ENCODE measurements at regions not wholly inside any gene's neighbourhood (a gene's known extent, or its start where the extent isn't known, plus 50 kb on each side); places are given as distances from the start of the nearest gene placed in this dataset.
"Not testable (repeated sequence)": the region's sequence is repeated elsewhere in the genome, so short reads cannot be mapped to it uniquely, and the experiment has no call there.

DNA sequence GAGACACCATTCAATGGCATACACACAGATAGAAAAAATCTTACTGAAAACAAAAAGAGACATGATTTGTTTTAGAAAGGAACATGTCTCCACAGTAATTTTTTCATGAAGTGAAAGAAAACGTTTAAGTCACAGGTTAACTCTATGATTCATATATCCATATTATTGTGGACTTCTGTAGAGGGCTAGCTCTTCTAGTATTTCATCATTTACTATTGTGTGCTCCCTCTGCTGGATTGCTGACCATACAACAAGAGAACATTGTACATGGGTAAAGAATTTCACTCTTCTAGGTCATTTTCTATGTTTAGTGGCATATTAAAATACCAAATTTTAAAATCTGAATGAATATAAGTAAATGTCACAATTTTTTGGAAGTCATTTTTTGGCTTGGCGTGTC is 91.8 kb upstream of the POU3F4 start:
- no peaks in the 10 kb centered on the region for H3K27me3 ChIP-seq (ENCODE audit: insufficient read depth, low read length)
- no peak for DNase-seq (ENCODE audit: insufficient read length, low spot score, missing footprints)
- no peaks in the 10 kb centered on the region for H3K9me3 ChIP-seq (ENCODE audit: low read depth, low read length)
- no peaks in the 10 kb centered on the region for H3K4me1 ChIP-seq (ENCODE audit: insufficient read depth, low read length)
- no peaks in the 10 kb centered on the region for H4K20me1 ChIP-seq (ENCODE audit: insufficient read depth, low read length)
- no peaks in the 10 kb centered on the region for H3K79me2 ChIP-seq (ENCODE audit: insufficient read depth, low read length)
- TF ChIP-seq, protein P1, sequence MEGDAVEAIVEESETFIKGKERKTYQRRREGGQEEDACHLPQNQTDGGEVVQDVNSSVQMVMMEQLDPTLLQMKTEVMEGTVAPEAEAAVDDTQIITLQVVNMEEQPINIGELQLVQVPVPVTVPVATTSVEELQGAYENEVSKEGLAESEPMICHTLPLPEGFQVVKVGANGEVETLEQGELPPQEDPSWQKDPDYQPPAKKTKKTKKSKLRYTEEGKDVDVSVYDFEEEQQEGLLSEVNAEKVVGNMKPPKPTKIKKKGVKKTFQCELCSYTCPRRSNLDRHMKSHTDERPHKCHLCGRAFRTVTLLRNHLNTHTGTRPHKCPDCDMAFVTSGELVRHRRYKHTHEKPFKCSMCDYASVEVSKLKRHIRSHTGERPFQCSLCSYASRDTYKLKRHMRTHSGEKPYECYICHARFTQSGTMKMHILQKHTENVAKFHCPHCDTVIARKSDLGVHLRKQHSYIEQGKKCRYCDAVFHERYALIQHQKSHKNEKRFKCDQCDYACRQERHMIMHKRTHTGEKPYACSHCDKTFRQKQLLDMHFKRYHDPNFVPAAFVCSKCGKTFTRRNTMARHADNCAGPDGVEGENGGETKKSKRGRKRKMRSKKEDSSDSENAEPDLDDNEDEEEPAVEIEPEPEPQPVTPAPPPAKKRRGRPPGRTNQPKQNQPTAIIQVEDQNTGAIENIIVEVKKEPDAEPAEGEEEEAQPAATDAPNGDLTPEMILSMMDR (IDR thresholded peaks at IDR 0.05; ENCODE audit: extremely low read depth, low read depth, low read length) = peak; percentile 18
- H3K4me3 ChIP-seq (ENCODE audit: insufficient read depth, low read length) = no peak overlapping the region
- no peak overlapping the region for H3K27ac ChIP-seq (ENCODE audit: low read depth, low read length)
- no peak overlapping the region for H2AFZ ChIP-seq (ENCODE audit: low read length)
- no peaks in the 10 kb centered on the region for H3K36me3 ChIP-seq (ENCODE audit: insufficient read depth, low read length)
- H3K4me2 ChIP-seq (ENCODE audit: insufficient read depth, low read length) = no peak overlapping the region

DNA sequence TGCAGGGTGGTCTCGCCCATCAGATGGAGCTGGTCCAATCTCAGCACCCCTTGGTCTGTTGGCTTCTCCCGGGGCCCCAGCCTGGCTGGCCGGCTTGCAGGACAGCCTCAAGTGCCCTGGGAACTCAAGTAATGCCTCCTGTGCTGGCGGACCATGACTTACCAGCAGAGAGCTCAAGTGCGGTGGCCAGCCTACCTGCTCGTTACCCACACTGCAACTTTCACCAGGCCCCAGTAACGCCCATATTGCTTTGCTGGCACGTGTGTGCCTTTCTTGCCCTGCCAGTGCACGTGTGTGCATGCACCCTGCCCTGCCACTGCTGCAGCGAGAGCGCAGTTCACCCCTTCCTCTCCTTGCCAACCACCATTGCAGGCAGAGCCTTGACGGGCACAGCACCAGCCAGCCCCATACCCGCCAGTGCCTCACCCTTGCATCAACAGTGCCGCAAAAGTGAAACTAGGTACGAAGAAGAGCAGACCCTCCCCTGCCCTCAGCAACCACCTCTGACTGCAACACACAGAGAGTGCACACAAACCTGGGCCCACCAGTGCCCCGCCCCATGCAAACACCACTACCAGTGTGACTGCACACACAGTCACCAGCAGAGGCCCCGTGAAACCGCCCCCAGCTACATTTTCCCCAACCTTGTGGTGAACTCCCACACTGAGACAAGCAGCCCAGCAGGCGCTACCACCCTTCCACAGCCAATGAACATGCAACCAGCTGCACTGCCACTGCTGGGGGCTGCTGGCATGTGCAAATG is 88.9 kb upstream of the POU3F4 start:
- Histone ChIP-seq H3K36me3 (ENCODE audit: insufficient read depth, low read length) (no peaks in the 10 kb centered on the region), H2AFZ (ENCODE audit: low read length) (no peak overlapping the region), H3K79me2 (ENCODE audit: insufficient read depth, low read length) (no peaks in the 10 kb centered on the region), H3K27me3 (ENCODE audit: insufficient read depth, low read length) (no peaks in the 10 kb centered on the region), H3K4me3 (ENCODE audit: insufficient read depth, low read length) (no peak overlapping the region), H4K20me1 (ENCODE audit: insufficient read depth, low read length) (no peaks in the 10 kb centered on the region), H3K4me2 (ENCODE audit: insufficient read depth, low read length) (no peak overlapping the region), H3K27ac (ENCODE audit: low read depth, low read length) (no peak overlapping the region), H3K4me1 (ENCODE audit: insufficient read depth, low read length) (no peaks in the 10 kb centered on the region), H3K9me3 (ENCODE audit: low read depth, low read length) (no peaks in the 10 kb centered on the region)
- TF ChIP-seq, protein P1 (IDR thresholded peaks at IDR 0.05; ENCODE audit: extremely low read depth, low read depth, low read length) = no peak
- DNase-seq (ENCODE audit: insufficient read length, low spot score, missing footprints) = peak; percentile 21

DNA sequence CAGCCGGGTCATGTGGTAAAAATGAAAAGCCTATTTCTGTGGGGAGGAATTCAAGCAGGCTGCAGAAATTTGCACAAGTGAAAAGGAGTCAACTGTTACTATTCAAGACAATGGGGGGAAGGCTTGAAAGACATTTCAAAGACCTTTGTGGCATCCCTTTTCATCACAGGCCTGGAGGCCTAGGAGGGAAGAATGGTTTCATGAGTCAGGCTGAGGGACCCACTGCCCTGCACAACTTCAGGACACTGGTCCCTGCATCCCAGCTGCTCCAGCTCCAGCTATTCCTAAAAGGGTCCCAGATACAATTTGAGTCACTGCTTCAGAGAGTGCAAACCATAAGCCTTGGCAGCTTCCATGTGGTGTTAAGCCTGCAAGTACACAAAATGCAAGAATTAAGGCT is 85.3 kb upstream of the POU3F4 start:
- DNase-seq (ENCODE audit: insufficient read length, low spot score, missing footprints) = no peak
- Histone ChIP-seq H3K4me3 (ENCODE audit: insufficient read depth, low read length) (no peak overlapping the region), H3K4me2 (ENCODE audit: insufficient read depth, low read length) (no peak overlapping the region), H3K9me3 (ENCODE audit: low read depth, low read length) (no peaks in the 10 kb centered on the region), H3K36me3 (ENCODE audit: insufficient read depth, low read length) (no peaks in the 10 kb centered on the region), H4K20me1 (ENCODE audit: insufficient read depth, low read length) (no peaks in the 10 kb centered on the region), H3K27ac (ENCODE audit: low read depth, low read length) (no peak overlapping the region), H3K4me1 (ENCODE audit: insufficient read depth, low read length) (no peaks in the 10 kb centered on the region), H3K79me2 (ENCODE audit: insufficient read depth, low read length) (no peaks in the 10 kb centered on the region), H2AFZ (ENCODE audit: low read length) (no peak overlapping the region), H3K27me3 (ENCODE audit: insufficient read depth, low read length) (no peaks in the 10 kb centered on the region)
- TF ChIP-seq, protein P1 (IDR thresholded peaks at IDR 0.05; ENCODE audit: extremely low read depth, low read depth, low read length) = no peak

DNA sequence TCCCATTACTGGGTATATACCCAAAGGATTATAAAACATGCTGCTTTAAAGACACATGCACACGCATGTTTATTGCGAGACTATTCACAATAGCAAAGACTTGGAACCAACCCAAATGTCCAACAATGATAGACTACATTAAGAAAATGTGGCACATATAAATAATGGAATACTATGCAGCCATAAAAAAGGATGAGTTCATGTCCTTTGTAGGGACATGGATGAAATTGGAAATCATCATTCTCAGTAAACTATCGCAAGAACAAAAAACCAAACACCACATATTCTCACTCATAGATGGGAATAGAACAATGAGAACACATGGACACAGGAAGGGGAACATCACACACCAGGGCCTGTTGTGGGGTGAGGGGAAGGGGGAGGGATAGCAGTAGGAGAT is 65.5 kb upstream of the POU3F4 start:
- not testable (repeated sequence) for H3K9me3 ChIP-seq (ENCODE audit: low read depth, low read length); H3K4me3 ChIP-seq (ENCODE audit: insufficient read depth, low read length); H3K27me3 ChIP-seq (ENCODE audit: insufficient read depth, low read length); H3K4me1 ChIP-seq (ENCODE audit: insufficient read depth, low read length); H3K4me2 ChIP-seq (ENCODE audit: insufficient read depth, low read length); H2AFZ ChIP-seq (ENCODE audit: low read length); H3K79me2 ChIP-seq (ENCODE audit: insufficient read depth, low read length); DNase-seq (ENCODE audit: insufficient read length, low spot score, missing footprints); H4K20me1 ChIP-seq (ENCODE audit: insufficient read depth, low read length); H3K36me3 ChIP-seq (ENCODE audit: insufficient read depth, low read length); H3K27ac ChIP-seq (ENCODE audit: low read depth, low read length)

All from osteoblast (primary cell).